ENCODE measurements at regions not wholly inside any gene's neighbourhood (a gene's known extent, or its start where the extent isn't known, plus 50 kb on each side); places are given as distances from the start of the nearest gene placed in this dataset.
"Not testable (repeated sequence)": the region's sequence is repeated elsewhere in the genome, so short reads cannot be mapped to it uniquely, and the experiment has no call there.

- DNase-seq = no peak
Measured at GRCh38 chr6:163774485-163774884, 360.0 kb downstream of the QKI start.

GRCh38 chr6:163773646-163774045 lies 359.1 kb downstream of the QKI start:
- DNase-seq = no peak

GRCh38 chr6:163772701-163773100 lies 358.2 kb downstream of the QKI start:
- no peak for DNase-seq

- no peak for DNase-seq
Measured at GRCh38 chr6:163771180-163771579, 356.7 kb downstream of the QKI start.

- no peak for DNase-seq
Measured at GRCh38 chr6:163768905-163769304, 354.4 kb downstream of the QKI start.

- DNase-seq = no peak
Measured at GRCh38 chr6:163766936-163767335, 352.4 kb downstream of the QKI start.

- no peak for DNase-seq
Measured at GRCh38 chr6:163765335-163765734, 350.8 kb downstream of the QKI start.

- DNase-seq = peak; percentile 26
Measured at GRCh38 chr6:163764565-163764964, 350.0 kb downstream of the QKI start.

- DNase-seq = no peak
Measured at GRCh38 chr6:163761481-163761880, 347.0 kb downstream of the QKI start.

GRCh38 chr6:163760860-163761259 lies 346.3 kb downstream of the QKI start:
- DNase-seq = no peak

GRCh38 chr6:163759542-163759941 lies 345.0 kb downstream of the QKI start:
- peak; percentile 19 for DNase-seq

GRCh38 chr6:163757520-163757919 lies 343.0 kb downstream of the QKI start:
- no peak for DNase-seq

GRCh38 chr6:163756079-163756478 lies 341.6 kb downstream of the QKI start:
- no peak for DNase-seq

GRCh38 chr6:163754866-163755265 lies 340.3 kb downstream of the QKI start:
- DNase-seq = no peak

- DNase-seq = no peak
Measured at GRCh38 chr6:163753430-163753829, 338.9 kb downstream of the QKI start.

- no peak for DNase-seq
Measured at GRCh38 chr6:163752446-163752845, 337.9 kb downstream of the QKI start.

GRCh38 chr6:163751032-163751525 lies 336.6 kb downstream of the QKI start:
- no peak for DNase-seq

GRCh38 chr6:163750431-163751031 lies 336.0 kb downstream of the QKI start:
- DNase-seq = no peak

- no peak for DNase-seq
Measured at GRCh38 chr6:163748886-163749285, 334.4 kb downstream of the QKI start.

- DNase-seq = no peak
Measured at GRCh38 chr6:163748036-163748435, 333.5 kb downstream of the QKI start.

GRCh38 chr6:163747058-163747457 lies 332.5 kb downstream of the QKI start:
- DNase-seq = not testable (repeated sequence)

GRCh38 chr6:163745536-163746400 lies 331.2 kb downstream of the QKI start:
- DNase-seq = peak; percentile 99

- DNase-seq = no peak
Measured at GRCh38 chr6:163744256-163744925, 329.9 kb downstream of the QKI start.

GRCh38 chr6:163743796-163744195 lies 329.3 kb downstream of the QKI start:
- DNase-seq = no peak
